ENCODE measurements at regions not wholly inside any gene's neighbourhood (a gene's known extent, or its start where the extent isn't known, plus 50 kb on each side); places are given as distances from the start of the nearest gene placed in this dataset.
A peak's percentile ranks its signal among the peaks of the same experiment; 100 is the strongest.
"Not testable (repeated sequence)": the region's sequence is repeated elsewhere in the genome, so short reads cannot be mapped to it uniquely, and the experiment has no call there.

DNA sequence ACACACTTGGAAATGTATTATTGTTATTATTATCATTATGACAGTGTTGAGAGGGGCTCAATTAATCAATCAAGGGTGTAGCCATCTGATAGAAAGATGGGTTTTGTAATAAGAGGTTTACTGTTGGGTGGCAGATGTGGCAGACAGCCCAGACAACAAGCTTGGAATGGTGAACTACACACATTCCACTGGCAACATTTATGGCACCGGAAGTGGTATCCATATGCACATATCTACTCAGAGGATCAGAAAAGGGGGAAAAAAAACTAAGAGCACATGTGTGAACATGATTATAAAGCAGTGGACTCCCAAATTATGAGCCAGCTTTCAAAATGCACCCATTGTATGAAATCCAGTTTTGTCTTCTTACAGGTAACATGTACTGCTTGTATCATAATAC lies 125.9 kb upstream of the ARX start:
- Mint-ChIP-seq H3K4me3 (no peak overlapping the region), H3K27me3 (peaks cover 4% of the 10 kb centered on the region), H3K27ac (no peak overlapping the region), H3K4me1 (peaks cover 0 to 3% (median 2%) of the 10 kb centered on the region in 3 donors), H3K9me3 (no peaks in the 10 kb centered on the region), H3K36me3 (no peaks in the 10 kb centered on the region)

DNA sequence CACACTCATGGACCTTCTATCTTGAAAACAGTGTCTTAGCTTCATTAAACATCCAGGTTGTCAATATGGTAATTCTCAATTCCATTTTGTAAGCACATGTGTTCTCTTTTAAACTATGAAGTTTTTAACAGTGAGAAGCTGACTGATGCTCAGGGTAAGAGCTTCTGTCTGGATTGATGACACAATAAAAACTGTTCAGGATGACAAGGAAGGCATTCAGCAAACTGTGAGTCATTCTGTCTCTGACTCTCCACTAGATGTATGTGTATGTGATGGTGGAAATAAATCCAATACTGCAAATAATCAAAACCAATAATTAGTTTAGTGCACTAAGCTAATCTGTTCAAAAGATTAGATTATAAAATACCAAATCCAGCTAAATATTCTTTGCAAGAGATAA lies 115.3 kb upstream of the ARX start:
- no peak overlapping the region for H3K27ac Mint-ChIP-seq
- no peaks in the 10 kb centered on the region for H3K27me3 Mint-ChIP-seq
- no peaks in the 10 kb centered on the region for H3K4me1 Mint-ChIP-seq
- no peak overlapping the region for H3K4me3 Mint-ChIP-seq
- H3K9me3 Mint-ChIP-seq: peaks cover 0 to 11% (median 0%) of the 10 kb centered on the region in 3 donors
- no peaks in the 10 kb centered on the region for H3K36me3 Mint-ChIP-seq

DNA sequence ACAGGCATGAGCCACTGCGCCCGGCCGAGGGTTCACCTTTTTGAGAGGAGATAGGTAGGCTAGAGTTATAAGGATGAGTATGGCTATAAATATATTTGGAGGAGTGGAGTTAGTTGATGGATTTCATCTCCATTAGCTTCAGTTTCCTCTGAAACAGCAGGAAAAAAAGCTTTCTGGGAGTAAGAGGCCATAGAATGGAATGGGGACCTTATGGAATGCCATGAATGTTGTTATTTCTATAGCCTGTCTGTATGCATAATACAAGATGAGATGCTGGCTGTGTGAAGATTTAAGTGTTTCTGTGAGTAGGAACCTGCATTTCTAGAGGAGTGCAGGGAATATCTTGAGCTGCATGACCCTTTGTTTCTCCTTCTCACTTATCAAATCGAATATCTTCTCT lies 114.9 kb upstream of the ARX start:
- no peak overlapping the region for H3K27ac Mint-ChIP-seq
- no peaks in the 10 kb centered on the region for H3K4me1 Mint-ChIP-seq
- no peaks in the 10 kb centered on the region for H3K36me3 Mint-ChIP-seq
- no peak overlapping the region for H3K4me3 Mint-ChIP-seq
- peaks cover 0 to 11% (median 0%) of the 10 kb centered on the region in 3 donors for H3K9me3 Mint-ChIP-seq
- no peaks in the 10 kb centered on the region for H3K27me3 Mint-ChIP-seq

DNA sequence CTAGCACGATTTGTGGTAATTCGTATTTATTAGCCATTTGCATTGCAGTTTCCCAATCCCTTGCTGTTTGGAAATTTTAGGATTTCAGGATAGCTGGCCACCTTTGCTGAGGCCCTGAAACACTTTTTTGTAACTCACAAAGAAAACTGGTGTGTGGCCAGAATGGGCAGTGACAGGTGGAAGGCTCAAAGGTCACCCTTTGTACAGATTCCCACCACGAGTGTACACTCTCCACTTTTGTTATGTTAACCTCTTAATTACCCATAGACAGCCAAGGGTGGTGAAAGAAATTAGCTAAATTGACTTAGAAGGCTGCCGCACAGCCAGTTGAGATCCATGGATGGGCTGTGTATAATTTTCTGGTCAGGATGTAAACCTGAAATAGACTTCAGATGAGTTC lies 109.7 kb upstream of the ARX start:
- no peak overlapping the region for H3K27ac Mint-ChIP-seq
- H3K27me3 Mint-ChIP-seq: no peaks in the 10 kb centered on the region
- peaks cover 3% of the 10 kb centered on the region for H3K36me3 Mint-ChIP-seq
- H3K4me3 Mint-ChIP-seq: no peak overlapping the region
- peaks cover 1 to 6% (median 6%) of the 10 kb centered on the region in 3 donors for H3K9me3 Mint-ChIP-seq
- no peaks in the 10 kb centered on the region for H3K4me1 Mint-ChIP-seq

DNA sequence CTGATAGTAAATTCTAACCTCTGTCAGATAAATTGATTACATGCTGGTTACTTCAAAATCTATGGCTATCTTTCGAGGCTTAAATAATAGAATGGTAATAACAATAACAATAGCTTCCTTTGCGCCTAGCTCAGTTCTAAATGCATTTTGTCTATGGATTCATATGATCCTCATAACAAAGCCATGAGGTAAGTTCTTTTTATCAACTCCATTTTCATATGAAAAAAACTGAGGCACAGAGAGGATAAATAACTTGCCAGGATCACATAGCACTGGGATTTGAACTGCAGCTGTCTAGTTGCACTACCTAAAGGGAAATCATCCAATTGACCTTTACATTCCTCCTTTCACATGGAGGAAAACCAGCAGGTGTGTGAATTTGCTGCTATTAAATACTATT lies 108.6 kb upstream of the ARX start:
- Mint-ChIP-seq H3K27ac (no peak overlapping the region), H3K36me3 (peaks cover 3% of the 10 kb centered on the region), H3K27me3 (no peaks in the 10 kb centered on the region), H3K4me1 (no peaks in the 10 kb centered on the region), H3K9me3 (peaks cover 1 to 6% (median 6%) of the 10 kb centered on the region in 3 donors), H3K4me3 (no peak overlapping the region)

DNA sequence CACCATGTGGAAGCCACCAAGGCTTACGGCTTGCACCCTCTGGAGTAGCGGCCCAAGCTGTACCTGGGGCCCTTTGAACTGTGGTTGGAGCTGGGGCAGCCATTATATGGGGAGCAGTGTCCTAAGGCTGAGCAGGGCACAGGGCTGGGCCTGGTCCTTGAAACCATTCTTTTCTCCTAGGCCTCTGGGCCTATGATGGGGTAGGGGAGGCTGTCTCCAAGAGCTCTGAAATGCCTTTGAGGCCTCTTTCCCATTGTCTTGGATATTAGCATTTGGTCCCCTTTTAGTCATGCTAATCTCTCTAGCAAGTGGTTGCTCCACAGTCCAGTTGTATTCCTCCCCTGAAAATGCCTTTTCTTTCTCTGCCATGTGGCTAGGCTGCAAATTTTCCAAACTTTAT lies 96.4 kb upstream of the ARX start:
- H3K36me3 Mint-ChIP-seq: no peaks in the 10 kb centered on the region
- no peak overlapping the region for H3K27ac Mint-ChIP-seq
- H3K4me1 Mint-ChIP-seq: no peaks in the 10 kb centered on the region
- peaks cover 0 to 5% (median 0%) of the 10 kb centered on the region in 3 donors for H3K9me3 Mint-ChIP-seq
- no peaks in the 10 kb centered on the region for H3K27me3 Mint-ChIP-seq
- no peak overlapping the region for H3K4me3 Mint-ChIP-seq

DNA sequence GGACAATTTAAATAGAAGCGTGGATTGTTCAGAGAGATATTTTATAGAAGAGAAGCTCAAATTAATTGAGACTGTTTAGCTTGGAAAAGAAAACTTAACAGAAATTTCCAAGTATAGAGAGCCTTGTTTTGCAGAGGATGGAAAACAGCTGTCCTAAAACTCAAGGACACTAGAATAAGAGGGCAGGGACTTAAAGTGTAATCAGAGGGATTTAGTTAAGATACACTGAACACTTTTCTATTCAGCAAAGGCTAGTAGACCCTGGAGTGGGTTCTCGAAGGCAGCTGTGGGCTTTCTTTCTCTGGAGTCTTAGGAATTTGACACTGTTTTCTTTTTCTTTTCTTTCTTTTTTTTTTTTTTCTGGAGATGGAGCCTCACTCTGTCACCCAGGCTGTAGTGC lies 92.7 kb upstream of the ARX start:
- Mint-ChIP-seq H3K27me3 (no peaks in the 10 kb centered on the region), H3K9me3 (peaks cover 0 to 1% (median 0%) of the 10 kb centered on the region in 3 donors)

DNA sequence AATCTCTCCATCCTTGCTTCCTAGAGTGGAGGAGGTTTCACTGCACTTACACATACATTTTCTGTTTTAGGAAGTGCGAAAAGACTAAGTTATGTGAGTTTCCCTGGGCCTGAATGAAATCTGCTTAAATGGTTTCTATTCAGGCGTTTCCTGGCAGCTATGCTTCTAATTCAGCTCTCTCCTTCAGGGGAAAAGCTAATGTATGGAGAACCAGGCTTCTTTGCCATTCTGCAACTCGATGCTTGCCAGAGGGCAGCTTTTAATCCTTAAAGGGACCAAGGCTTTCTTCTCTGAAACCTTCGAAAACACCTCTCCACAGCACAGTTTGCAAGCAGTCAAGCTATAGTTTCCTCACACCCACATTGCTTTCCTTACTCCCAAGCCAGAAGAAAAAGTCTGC lies 89.5 kb upstream of the ARX start:
- H3K27me3 Mint-ChIP-seq: no peaks in the 10 kb centered on the region
- no peak overlapping the region for H3K27ac Mint-ChIP-seq
- no peaks in the 10 kb centered on the region for H3K4me1 Mint-ChIP-seq
- no peaks in the 10 kb centered on the region for H3K36me3 Mint-ChIP-seq
- H3K9me3 Mint-ChIP-seq: no peaks in the 10 kb centered on the region
- H3K4me3 Mint-ChIP-seq: no peak overlapping the region

More for the DNA sequence above, 92.7 kb upstream of the ARX start:
- no peaks in the 10 kb centered on the region for H3K4me1 Mint-ChIP-seq
- H3K27ac Mint-ChIP-seq: no peak overlapping the region
- H3K4me3 Mint-ChIP-seq: no peak overlapping the region
- H3K36me3 Mint-ChIP-seq: no peaks in the 10 kb centered on the region

GRCh38 chrX:25096522-25097045 lies 80.8 kb upstream of the ARX start:
- Mint-ChIP-seq H3K27me3 (peaks cover 5% of the 10 kb centered on the region), H3K9me3 (no peaks in the 10 kb centered on the region), H3K27ac (no peak overlapping the region), H3K36me3 (no peaks in the 10 kb centered on the region), H3K4me1 (no peaks in the 10 kb centered on the region), H3K4me3 (no peak overlapping the region)

- H3K27me3 Mint-ChIP-seq, H3K27ac Mint-ChIP-seq, H3K9me3 Mint-ChIP-seq, H3K4me1 Mint-ChIP-seq, H3K4me3 Mint-ChIP-seq, H3K36me3 Mint-ChIP-seq: not testable (repeated sequence)
These were observed 75.4 kb upstream of the ARX start for GRCh38 chrX:25091152-25091551.

DNA sequence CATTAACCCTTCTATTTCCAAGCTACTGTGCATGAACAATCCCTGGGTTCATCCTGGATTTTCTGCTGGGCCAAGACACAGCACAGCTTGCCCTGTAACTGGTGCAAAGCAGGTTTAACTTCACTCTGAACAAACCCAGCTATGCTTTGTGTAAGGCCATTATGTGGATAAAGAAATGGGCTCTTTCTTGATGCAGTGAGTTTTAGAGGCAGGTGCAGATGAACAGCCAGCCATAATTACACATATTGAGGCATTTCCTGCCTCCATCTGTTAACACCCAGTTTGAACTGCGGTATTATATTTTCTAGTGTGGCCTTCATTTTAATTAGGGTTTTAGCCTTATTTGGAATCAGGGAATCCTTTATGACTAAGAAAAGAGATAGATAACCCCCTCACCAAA lies 68.7 kb upstream of the ARX start:
- Mint-ChIP-seq H3K36me3 (peaks cover 2% of the 10 kb centered on the region), H3K4me3 (no peak overlapping the region), H3K27ac (no peak overlapping the region), H3K27me3 (peaks cover 1% of the 10 kb centered on the region), H3K4me1 (no peaks in the 10 kb centered on the region), H3K9me3 (peaks cover 3 to 5% (median 5%) of the 10 kb centered on the region in 3 donors)

DNA sequence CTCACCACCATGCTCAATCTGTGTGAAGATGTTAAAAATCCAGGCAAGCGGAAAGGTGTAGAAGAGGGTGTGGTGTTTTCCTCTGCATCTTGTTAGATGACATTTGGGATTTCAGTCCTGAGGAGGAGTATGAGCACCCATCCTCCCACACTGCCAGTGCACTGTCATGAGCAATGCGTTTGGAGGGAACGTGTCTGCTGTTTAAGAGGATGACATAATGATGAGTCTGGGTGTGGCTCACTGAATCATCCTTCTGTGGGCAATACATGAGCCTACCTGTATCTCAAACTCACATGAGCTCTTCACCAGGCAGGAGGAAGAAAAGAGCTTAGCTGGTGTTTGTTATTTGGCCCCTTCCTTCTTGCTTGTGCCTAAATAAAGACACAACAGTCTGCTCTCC lies 67.9 kb upstream of the ARX start:
- peak overlapping the region in 1 of 3 donors; percentile 11 for H3K27ac Mint-ChIP-seq
- H3K9me3 Mint-ChIP-seq: peaks cover 0 to 2% (median 0%) of the 10 kb centered on the region in 3 donors
- no peaks in the 10 kb centered on the region for H3K4me1 Mint-ChIP-seq
- H3K27me3 Mint-ChIP-seq: peaks cover 1% of the 10 kb centered on the region
- no peak overlapping the region for H3K4me3 Mint-ChIP-seq
- no peaks in the 10 kb centered on the region for H3K36me3 Mint-ChIP-seq

GRCh38 chrX:25079020-25079419 lies 63.3 kb upstream of the ARX start:
- Mint-ChIP-seq H3K9me3 (no peaks in the 10 kb centered on the region), H3K27ac (no peak overlapping the region), H3K27me3 (peaks cover 5% of the 10 kb centered on the region), H3K4me3 (no peak overlapping the region), H3K4me1 (no peaks in the 10 kb centered on the region), H3K36me3 (no peaks in the 10 kb centered on the region)

- no peaks in the 10 kb centered on the region for H3K9me3 Mint-ChIP-seq
These were observed 61.3 kb upstream of the ARX start for GRCh38 chrX:25076941-25077500.

GRCh38 chrX:25072247-25072646 lies 56.5 kb upstream of the ARX start:
- Mint-ChIP-seq H3K27me3 (peaks cover 7% of the 10 kb centered on the region), H3K27ac (no peak overlapping the region), H3K4me1 (peaks cover 0 to 1% (median 0%) of the 10 kb centered on the region in 3 donors), H3K36me3 (no peaks in the 10 kb centered on the region), H3K9me3 (peaks cover 0 to 4% (median 4%) of the 10 kb centered on the region in 3 donors), H3K4me3 (no peak overlapping the region)

More at GRCh38 chrX:25076941-25077500, 61.3 kb upstream of the ARX start:
- no peaks in the 10 kb centered on the region for H3K4me1 Mint-ChIP-seq
- no peak overlapping the region for H3K27ac Mint-ChIP-seq
- peaks cover 3% of the 10 kb centered on the region for H3K27me3 Mint-ChIP-seq
- H3K4me3 Mint-ChIP-seq: no peak overlapping the region
- H3K36me3 Mint-ChIP-seq: no peaks in the 10 kb centered on the region

- no peak overlapping the region for H3K4me3 Mint-ChIP-seq
- H3K27ac Mint-ChIP-seq: no peak overlapping the region
- peaks cover 0 to 1% (median 0%) of the 10 kb centered on the region in 3 donors for H3K4me1 Mint-ChIP-seq
- no peaks in the 10 kb centered on the region for H3K36me3 Mint-ChIP-seq
- peaks cover 0 to 4% (median 4%) of the 10 kb centered on the region in 3 donors for H3K9me3 Mint-ChIP-seq
- peaks cover 3% of the 10 kb centered on the region for H3K27me3 Mint-ChIP-seq
These were observed 54.3 kb upstream of the ARX start for GRCh38 chrX:25070038-25070437.
